OCI-LY3 (cell line): ENCODE measurements at regions not wholly inside any gene's neighbourhood (a gene's known extent, or its start where the extent isn't known, plus 50 kb on each side); places are given as distances from the start of the nearest gene placed in this dataset.

Source experiments
- H2AFZ ChIP-seq: fragments of 200-600, 300-600 bp; shearing (Covaris generic); 2 replicates; pipeline ENCODE4 v1.6.0; 2014; ENCODE audit warnings: antibody characterized with exemption, low read depth, low read length
- H3K27ac ChIP-seq: fragments of 200-600, 300-600 bp; sonication (generic); 2 replicates; pipeline ENCODE4 v1.5.1; 2014; ENCODE audit warnings: mild to moderate bottlenecking, low read length, moderate library complexity, mixed read lengths
- H3K27me3 ChIP-seq: fragments of 200-600, 300-600 bp; sonication (generic); 2 replicates; pipeline ENCODE4 v1.6.1; 2014; ENCODE audit warnings: low read depth, low read length, mixed read lengths
- H3K36me3 ChIP-seq: fragments of 200-600, 300-600 bp; sonication (generic); replicated peaks from 2 replicates; pipeline ENCODE3; 2014; ENCODE audit warnings: low read depth, low read length, mixed read lengths
- H3K4me1 ChIP-seq: fragments of 300-600, 200-600 bp; sonication (generic); 2 replicates; pipeline ENCODE4 v1.6.1; 2014; ENCODE audit warnings: low read length, mixed read lengths
- H3K4me2 ChIP-seq: fragments of 200-600, 300-600 bp; sonication (generic); 2 replicates; pipeline ENCODE4 v1.6.1; 2014; ENCODE audit warnings: low read length, mixed read lengths
- H3K4me3 ChIP-seq: fragments of 300-600, 200-600 bp; sonication (generic); 2 replicates; pipeline ENCODE4 v1.5.1; 2014; ENCODE audit warnings: antibody characterized with exemption, mild to moderate bottlenecking, low read length, moderate library complexity
- H3K79me2 ChIP-seq: fragments of 300-600, 200-600 bp; shearing (Covaris generic); 2 replicates; pipeline ENCODE4 v1.6.1; 2014; ENCODE audit warnings: mild to moderate bottlenecking, low read length, mixed read lengths
- H3K9ac ChIP-seq: fragments of 300-600, 200-600 bp; shearing (Covaris generic); 2 replicates; pipeline ENCODE4 v1.6.0; 2014; ENCODE audit warnings: mild to moderate bottlenecking, low read length, moderate library complexity
- H3K9me3 ChIP-seq: fragments of 200-600, 300-600 bp; shearing (Covaris generic); 2 replicates; pipeline ENCODE4 v1.6.1; 2014; ENCODE audit warnings: low read length, mixed read lengths; ENCODE audit not compliant: insufficient read depth
- H4K20me1 ChIP-seq: fragments of 200-600, 300-600 bp; sonication (generic); 2 replicates; pipeline ENCODE4 v1.6.1; 2016; ENCODE audit warnings: low read length, mixed read lengths; ENCODE audit not compliant: insufficient read depth
- EZH2phosphoT487 ChIP-seq: fragments of 200-600 bp; shearing (Covaris generic); IDR thresholded peaks from 2 replicates; pipeline ENCODE4 v1.6.1; 2018; ENCODE audit warnings: antibody characterized with exemption, mixed run types, low read depth
- TF ChIP-seq, protein P1 (sequence below): fragments of 200-600, 300-600 bp; sonication (generic); IDR thresholded peaks from 2 replicates; pipeline ENCODE4 v1.5.1; 2014; ENCODE audit warnings: antibody characterized with exemption, low read length, low read depth

- Histone ChIP-seq H3K9ac (no peak overlapping the region), H3K27me3 (no peaks in the 10 kb centered on the region), H3K4me1 (no peaks in the 10 kb centered on the region), H3K36me3 (no peaks in the 10 kb centered on the region), H3K79me2 (no peaks in the 10 kb centered on the region), H2AFZ (no peak overlapping the region), H3K9me3 (peaks cover 14% of the 10 kb centered on the region; the same call in 1 of the 2 replicates), H3K4me2 (no peak overlapping the region), H3K4me3 (no peak overlapping the region), H3K27ac (no peak overlapping the region), H4K20me1 (no peaks in the 10 kb centered on the region)
- no peak for TF ChIP-seq EZH2phosphoT487
- TF ChIP-seq, protein P1, sequence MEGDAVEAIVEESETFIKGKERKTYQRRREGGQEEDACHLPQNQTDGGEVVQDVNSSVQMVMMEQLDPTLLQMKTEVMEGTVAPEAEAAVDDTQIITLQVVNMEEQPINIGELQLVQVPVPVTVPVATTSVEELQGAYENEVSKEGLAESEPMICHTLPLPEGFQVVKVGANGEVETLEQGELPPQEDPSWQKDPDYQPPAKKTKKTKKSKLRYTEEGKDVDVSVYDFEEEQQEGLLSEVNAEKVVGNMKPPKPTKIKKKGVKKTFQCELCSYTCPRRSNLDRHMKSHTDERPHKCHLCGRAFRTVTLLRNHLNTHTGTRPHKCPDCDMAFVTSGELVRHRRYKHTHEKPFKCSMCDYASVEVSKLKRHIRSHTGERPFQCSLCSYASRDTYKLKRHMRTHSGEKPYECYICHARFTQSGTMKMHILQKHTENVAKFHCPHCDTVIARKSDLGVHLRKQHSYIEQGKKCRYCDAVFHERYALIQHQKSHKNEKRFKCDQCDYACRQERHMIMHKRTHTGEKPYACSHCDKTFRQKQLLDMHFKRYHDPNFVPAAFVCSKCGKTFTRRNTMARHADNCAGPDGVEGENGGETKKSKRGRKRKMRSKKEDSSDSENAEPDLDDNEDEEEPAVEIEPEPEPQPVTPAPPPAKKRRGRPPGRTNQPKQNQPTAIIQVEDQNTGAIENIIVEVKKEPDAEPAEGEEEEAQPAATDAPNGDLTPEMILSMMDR = no peak
These were observed 1960.9 kb upstream of the DEFB115 start for GRCh38 chr20:29296256-29297230.

- no peaks in the 10 kb centered on the region for H3K4me1 ChIP-seq
- TF ChIP-seq, protein P1 = no peak
- no peak for TF ChIP-seq EZH2phosphoT487
- H3K4me3 ChIP-seq = no peak overlapping the region
- peaks cover 14% of the 10 kb centered on the region; the same call in 1 of the 2 replicates for H3K9me3 ChIP-seq
- no peak overlapping the region for H3K4me2 ChIP-seq
- no peak overlapping the region for H3K9ac ChIP-seq
- H3K27me3 ChIP-seq = no peaks in the 10 kb centered on the region
- H3K27ac ChIP-seq = no peak overlapping the region
- no peak overlapping the region for H2AFZ ChIP-seq
- H3K36me3 ChIP-seq = no peaks in the 10 kb centered on the region
- H3K79me2 ChIP-seq = no peaks in the 10 kb centered on the region
- no peaks in the 10 kb centered on the region for H4K20me1 ChIP-seq
These were observed 1959.8 kb upstream of the DEFB115 start for GRCh38 chr20:29297411-29298270.

DNA sequence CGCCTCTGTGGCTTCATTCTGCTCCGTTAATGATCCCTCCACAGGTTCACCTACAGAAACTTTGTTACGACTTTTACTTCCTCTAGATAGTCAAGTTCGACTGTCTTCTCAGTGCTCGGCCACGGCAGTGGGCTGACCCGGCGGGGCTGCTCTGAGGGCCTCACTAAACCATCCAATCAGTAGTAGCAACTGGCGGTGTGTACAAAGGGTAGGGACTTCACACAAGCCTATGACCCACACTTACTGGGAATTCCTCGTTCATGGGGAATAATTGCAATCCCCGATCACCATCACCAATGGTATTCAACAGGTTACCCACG lies 1959.2 kb upstream of the DEFB115 start:
- Histone ChIP-seq H3K27me3 (no peaks in the 10 kb centered on the region), H3K36me3 (no peaks in the 10 kb centered on the region), H3K9me3 (peaks cover 14% of the 10 kb centered on the region; the same call in 1 of the 2 replicates), H3K4me2 (no peak overlapping the region), H4K20me1 (no peaks in the 10 kb centered on the region), H3K79me2 (no peaks in the 10 kb centered on the region), H3K27ac (no peak overlapping the region), H3K4me3 (no peak overlapping the region), H3K9ac (no peak overlapping the region), H2AFZ (no peak overlapping the region), H3K4me1 (no peaks in the 10 kb centered on the region)
- TF ChIP-seq EZH2phosphoT487 = no peak
- TF ChIP-seq, protein P1 = no peak
